SK-N-SH (cell line): ENCODE measurements at regions not wholly inside any gene's neighbourhood (a gene's known extent, or its start where the extent isn't known, plus 50 kb on each side); places are given as distances from the start of the nearest gene placed in this dataset.
"Not testable (repeated sequence)": the region's sequence is repeated elsewhere in the genome, so short reads cannot be mapped to it uniquely, and the experiment has no call there.

Experiments used
- CTCF ChIA-PET: fragments of 300-600, 350-600 bp; formaldehyde crosslinking; extraction: SDS; loops from one replicate; lab custom pipeline; 2021; lab: Yijun Ruan, JAX
- POLR2A ChIA-PET: fragments of 350-600 bp; sonication (Branson Sonifier 250); formaldehyde crosslinking; extraction: SDS; loops from one replicate; lab custom pipeline; 2020; ENCODE audit warnings: antibody characterized with exemption, inconsistent platforms; lab: Yijun Ruan, JAX
- DNase-seq: peaks from one replicate; pipeline ENCODE4 v3.0.0; 2012
- H2AFZ ChIP-seq: fragments of 200-600 bp; sonication (generic); 2 replicates; pipeline ENCODE4 v1.8.1; 2016; ENCODE audit warnings: antibody characterized with exemption, mild to moderate bottlenecking, low read depth
- H3F3A ChIP-seq: fragments of 200-600 bp; sonication (generic); replicated peaks from 2 replicates; pipeline ENCODE3; 2016; ENCODE audit warnings: antibody characterized with exemption, mild to moderate bottlenecking; ENCODE audit not compliant: insufficient read depth
- H3K27ac ChIP-seq, 2 experiments: fragments of 200-500 bp in 1 of 2; fragments of 200-600 bp in 1 of 2; sonication (Bioruptor generic) in 1 of 2; sonication (generic), shearing (Covaris generic) in 1 of 2; 2 replicates each; pipeline versions ENCODE4 v1.5.1 to v1.6.1; 2014 to 2016; ENCODE audit warnings: low read depth in 2 of 2, inconsistent platforms in 1 of 2, low read length in 1 of 2, mild to moderate bottlenecking in 1 of 2, mixed read lengths in 1 of 2
- H3K27me3 ChIP-seq: fragments of 200-600 bp; sonication (generic), shearing (Covaris generic); 2 replicates; pipeline ENCODE4 v1.6.1; 2016; ENCODE audit warnings: mixed run types; ENCODE audit not compliant: insufficient read depth
- H3K36me3 ChIP-seq, 2 experiments: fragments of 200-500 bp in 1 of 2; fragments of 200-600 bp in 1 of 2; sonication (Bioruptor generic) in 1 of 2; sonication (generic) in 1 of 2; replicated peaks in 1 of 2; 2 replicates each; pipeline versions ENCODE3 to v1.5.1; 2014 to 2016; ENCODE audit warnings: low read length in 1 of 2, mild to moderate bottlenecking in 1 of 2; ENCODE audit not compliant: insufficient read depth in 2 of 2, control insufficient read depth in 1 of 2
- H3K4me1 ChIP-seq, 2 experiments: fragments of 200-500 bp in 1 of 2; fragments of 200-600 bp in 1 of 2; sonication (Bioruptor generic) in 1 of 2; sonication (generic), shearing (Covaris generic) in 1 of 2; 2 replicates each; pipeline versions ENCODE4 v1.5.1 to v1.6.1; 2014 to 2016; ENCODE audit warnings: low read depth in 1 of 2, low read length in 1 of 2, mixed run types in 1 of 2; ENCODE audit not compliant: insufficient read depth in 2 of 2, control insufficient read depth in 1 of 2
- H3K4me2 ChIP-seq: fragments of 200-600 bp; sonication (generic), shearing (Covaris generic); 2 replicates; pipeline ENCODE4 v1.6.1; 2017; ENCODE audit warnings: mixed run types
- H3K4me3 ChIP-seq, 2 experiments: fragments of 200-500 bp in 1 of 2; fragments of 200-600 bp in 1 of 2; sonication (Bioruptor generic) in 1 of 2; sonication (generic), shearing (Covaris generic) in 1 of 2; 2 replicates each; pipeline versions ENCODE4 v1.5.1 to v1.8.1; 2014 to 2016; ENCODE audit warnings: low read depth in 2 of 2, inconsistent platforms in 1 of 2, low read length in 1 of 2, mild to moderate bottlenecking in 1 of 2, mixed read lengths in 1 of 2, moderate library complexity in 1 of 2
- H3K79me2 ChIP-seq: fragments of 200-600 bp; sonication (generic); 2 replicates; pipeline ENCODE4 v1.8.1; 2017; ENCODE audit warnings: mild to moderate bottlenecking; ENCODE audit not compliant: insufficient read depth
- H3K9ac ChIP-seq: fragments of 200-600 bp; sonication (generic); 2 replicates; pipeline ENCODE4 v1.6.1; 2017; ENCODE audit warnings: mixed run types
- H3K9me2 ChIP-seq: fragments of 200-600 bp; sonication (generic); 2 replicates; pipeline ENCODE4 v1.6.1; 2017; ENCODE audit warnings: mixed run types
- H3K9me3 ChIP-seq: fragments of 200-600 bp; sonication (generic); 2 replicates; pipeline ENCODE4 v1.6.1; 2017; ENCODE audit warnings: mixed run types, mild to moderate bottlenecking, moderate library complexity
- H4K20me1 ChIP-seq: fragments of 200-600 bp; sonication (generic); 2 replicates; pipeline ENCODE4 v1.6.1; 2017; ENCODE audit warnings: mild to moderate bottlenecking, mixed run types; ENCODE audit not compliant: insufficient read depth
- CTCF ChIP-seq: fragments of 200-600 bp; sonication (generic); IDR thresholded peaks from 2 replicates; pipeline ENCODE4 v1.6.1; 2017; ENCODE audit warnings: antibody characterized with exemption, mild to moderate bottlenecking, moderate library complexity
- ELF1 ChIP-seq: IDR thresholded peaks from 2 replicates; pipeline ENCODE4 v1.4.0; 2012
- EZH2phosphoT487 ChIP-seq: fragments of 200-600 bp; sonication (generic); IDR thresholded peaks from 2 replicates; pipeline ENCODE4 v1.6.1; 2017; ENCODE audit warnings: low read depth, mixed run types, mild to moderate bottlenecking, antibody characterized with exemption, moderate library complexity, borderline replicate concordance
- FOXJ3 ChIP-seq: sonication (generic); formaldehyde crosslinking; IDR thresholded peaks from 2 replicates; pipeline ENCODE4 v1.5.1; 2020; ENCODE audit warnings: mild to moderate bottlenecking, missing genetic modification reagents
- GABPA ChIP-seq: IDR thresholded peaks from 2 replicates; pipeline ENCODE4 v1.4.0; 2012; ENCODE audit warnings: low read depth, mild to moderate bottlenecking
- JUND ChIP-seq: IDR thresholded peaks from 2 replicates; pipeline ENCODE4 v1.4.0; 2012
- PBX3 ChIP-seq: IDR thresholded peaks from 2 replicates; pipeline ENCODE4; 2012
- RXRA ChIP-seq: IDR thresholded peaks from 2 replicates; pipeline ENCODE4 v1.4.0; 2012; ENCODE audit warnings: low read depth, mild to moderate bottlenecking, borderline replicate concordance
- SMC3 ChIP-seq: IDR thresholded peaks from 2 replicates; pipeline ENCODE4 v1.6.1; 2012; ENCODE audit warnings: low read depth, low read length, improper control_type of control experiment
- ZBTB33 ChIP-seq: IDR thresholded peaks from 2 replicates; pipeline ENCODE4 v1.4.0; 2012; ENCODE audit warnings: low read depth, borderline replicate concordance
- WGBS: methylation state at CpG from one replicate; pipeline ENCODE4 v1.1.6; 2017; ENCODE audit warnings: low lambda C conversion rate; 5-methylcytosine and 5-hydroxymethylcytosine counted together
- TF ChIP-seq, protein P1 (sequence below): IDR thresholded peaks from 2 replicates; pipeline ENCODE4 v1.4.0; 2012; ENCODE audit warnings: low read depth
- TF ChIP-seq, protein P2 (sequence below): fragments of 150-350 bp; IDR thresholded peaks from 2 replicates; pipeline ENCODE4 v1.6.1; 2016; ENCODE audit warnings: mild to moderate bottlenecking, low read depth, low read length
- TF ChIP-seq, protein P3 (sequence below): IDR thresholded peaks from 2 replicates; pipeline ENCODE4 v1.4.0; 2012; ENCODE audit warnings: low read depth, borderline replicate concordance

- no peak for DNase-seq
- Histone ChIP-seq H3K79me2 (no peaks in the 10 kb centered on the region), H3F3A (peaks cover 4% of the 10 kb centered on the region), H3K9me3 (no peaks in the 10 kb centered on the region), H3K4me3 (no peak overlapping the region), H3K9ac (no peak overlapping the region), H4K20me1 (no peaks in the 10 kb centered on the region), H3K4me2 (no peak overlapping the region), H3K36me3 (no peaks in the 10 kb centered on the region), H3K9me2 (no peaks in the 10 kb centered on the region), H3K27ac (no peak overlapping the region), H3K4me1 (peaks cover 0 to 11% of the 10 kb centered on the region in 2 experiments; a peak in 1 of 4 replicates), H2AFZ (no peak overlapping the region), H3K27me3 (no peaks in the 10 kb centered on the region)
- 74% methylated on average over 3 of the region's 3 CpGs for WGBS
- POLR2A ChIA-PET = no interaction called here
- CTCF ChIA-PET = no interaction called here
- TF ChIP-seq FOXJ3 (CRISPR knock-in tag) = no peak
- no peak for TF ChIP-seq GABPA
- no peak for TF ChIP-seq CTCF
- TF ChIP-seq RXRA = no peak
- no peak for TF ChIP-seq PBX3
- TF ChIP-seq, protein P1, sequence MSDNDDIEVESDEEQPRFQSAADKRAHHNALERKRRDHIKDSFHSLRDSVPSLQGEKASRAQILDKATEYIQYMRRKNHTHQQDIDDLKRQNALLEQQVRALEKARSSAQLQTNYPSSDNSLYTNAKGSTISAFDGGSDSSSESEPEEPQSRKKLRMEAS = no peak
- TF ChIP-seq ZBTB33 = no peak
Observed at GRCh38 chr11:103811870-103812455, 224.5 kb upstream of the DDI1 start.

GRCh38 chr11:103812680-103813079 is 223.8 kb upstream of the DDI1 start:
- 76% methylated on average over 3 of the region's 3 CpGs for WGBS
- no peaks in the 10 kb centered on the region for H3F3A ChIP-seq
- no peak overlapping the region for H3K4me2 ChIP-seq
- DNase-seq = no peak
- no peak overlapping the region for H2AFZ ChIP-seq
- no peak overlapping the region for H3K4me3 ChIP-seq
- no peak overlapping the region for H3K27ac ChIP-seq
- no peak overlapping the region for H3K9ac ChIP-seq
- H4K20me1 ChIP-seq = no peaks in the 10 kb centered on the region
- H3K36me3 ChIP-seq = no peaks in the 10 kb centered on the region
- POLR2A ChIA-PET = no interaction called here
- H3K9me2 ChIP-seq = no peaks in the 10 kb centered on the region
- H3K79me2 ChIP-seq = no peaks in the 10 kb centered on the region
- CTCF ChIA-PET = no interaction called here
- H3K9me3 ChIP-seq = no peaks in the 10 kb centered on the region
- TF ChIP-seq SMC3 = no peak
- TF ChIP-seq, protein P2, sequence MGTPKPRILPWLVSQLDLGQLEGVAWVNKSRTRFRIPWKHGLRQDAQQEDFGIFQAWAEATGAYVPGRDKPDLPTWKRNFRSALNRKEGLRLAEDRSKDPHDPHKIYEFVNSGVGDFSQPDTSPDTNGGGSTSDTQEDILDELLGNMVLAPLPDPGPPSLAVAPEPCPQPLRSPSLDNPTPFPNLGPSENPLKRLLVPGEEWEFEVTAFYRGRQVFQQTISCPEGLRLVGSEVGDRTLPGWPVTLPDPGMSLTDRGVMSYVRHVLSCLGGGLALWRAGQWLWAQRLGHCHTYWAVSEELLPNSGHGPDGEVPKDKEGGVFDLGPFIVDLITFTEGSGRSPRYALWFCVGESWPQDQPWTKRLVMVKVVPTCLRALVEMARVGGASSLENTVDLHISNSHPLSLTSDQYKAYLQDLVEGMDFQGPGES = no peak
- TF ChIP-seq, protein P1 = no peak
- TF ChIP-seq RXRA = no peak
- TF ChIP-seq ELF1 = no peak
- TF ChIP-seq FOXJ3 (CRISPR knock-in tag) = no peak
- TF ChIP-seq JUND = no peak
- TF ChIP-seq EZH2phosphoT487 = no peak
- TF ChIP-seq, protein P3, sequence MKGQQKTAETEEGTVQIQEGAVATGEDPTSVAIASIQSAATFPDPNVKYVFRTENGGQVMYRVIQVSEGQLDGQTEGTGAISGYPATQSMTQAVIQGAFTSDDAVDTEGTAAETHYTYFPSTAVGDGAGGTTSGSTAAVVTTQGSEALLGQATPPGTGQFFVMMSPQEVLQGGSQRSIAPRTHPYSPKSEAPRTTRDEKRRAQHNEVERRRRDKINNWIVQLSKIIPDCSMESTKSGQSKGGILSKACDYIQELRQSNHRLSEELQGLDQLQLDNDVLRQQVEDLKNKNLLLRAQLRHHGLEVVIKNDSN = no peak
- H3K27me3 ChIP-seq = no peaks in the 10 kb centered on the region
- peaks cover 0 to 6% of the 10 kb centered on the region in 2 experiments; a peak in 1 of 4 replicates for H3K4me1 ChIP-seq

DNA sequence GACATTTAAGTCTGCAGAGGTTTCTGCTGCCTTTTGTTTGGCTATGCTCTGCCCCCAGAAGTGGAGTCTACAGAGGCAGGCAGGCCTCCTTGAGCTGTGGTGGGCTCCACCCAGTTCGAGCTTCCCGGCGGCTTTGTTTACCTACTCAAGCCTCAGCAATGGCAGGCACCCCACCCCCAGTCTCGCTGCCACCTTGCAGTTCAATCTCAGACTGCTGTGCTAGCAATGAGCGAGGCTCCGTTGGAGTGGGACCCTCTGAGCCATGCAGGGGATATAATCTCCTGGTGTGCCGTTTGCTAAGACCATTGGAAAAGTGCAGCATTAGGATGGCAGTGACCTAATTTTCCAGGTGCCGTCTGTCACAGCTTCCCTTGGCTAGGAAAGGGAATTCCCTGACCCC is 216.1 kb upstream of the DDI1 start:
- H2AFZ ChIP-seq, DNase-seq, H3K27me3 ChIP-seq, H3K27ac ChIP-seq, CTCF ChIA-PET, H3K9me2 ChIP-seq, POLR2A ChIA-PET, H3K9ac ChIP-seq, H3K9me3 ChIP-seq, H4K20me1 ChIP-seq, H3F3A ChIP-seq, H3K79me2 ChIP-seq, H3K4me3 ChIP-seq, H3K36me3 ChIP-seq, H3K4me1 ChIP-seq, H3K4me2 ChIP-seq: not testable (repeated sequence)
- WGBS = 70% methylated on average over 8 of the region's 8 CpGs
